ENCODE measurements at regions not wholly inside any gene's neighbourhood (a gene's known extent, or its start where the extent isn't known, plus 50 kb on each side); places are given as distances from the start of the nearest gene placed in this dataset.

DNA sequence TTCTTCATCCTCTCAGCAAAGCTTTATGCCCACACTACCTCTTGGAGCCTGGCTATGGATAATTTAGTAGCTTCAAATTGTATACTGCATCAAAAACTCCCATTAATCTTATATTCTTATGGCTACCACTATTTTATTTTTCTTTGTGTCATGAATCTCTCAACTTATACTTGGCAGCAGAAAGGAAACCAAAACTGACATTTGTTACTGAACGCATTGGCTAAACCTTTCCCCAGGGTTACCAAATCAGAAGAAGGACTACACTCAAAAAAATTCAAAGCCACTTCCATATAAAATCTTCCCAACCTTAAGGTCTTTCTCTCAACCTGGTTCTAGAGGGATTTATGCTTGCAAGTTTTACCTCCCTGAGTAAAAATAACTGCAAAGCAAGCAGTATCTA, 97.0 kb upstream of the REG3G start:
- no peak for TF ChIP-seq CTCF (conservative IDR thresholded peaks at IDR 0.05; ENCODE audit: low read length)
- no peak for TF ChIP-seq EZH2phosphoT487 (IDR thresholded peaks at IDR 0.05; ENCODE audit: borderline replicate concordance)
- Histone ChIP-seq H3K4me1 (ENCODE audit: insufficient read depth, low read length, poor library complexity, severe bottlenecking) (no peaks in the 10 kb centered on the region), H3K36me3 (ENCODE audit: insufficient read depth, low read length) (no peaks in the 10 kb centered on the region), H3F3A (ENCODE audit: low read depth) (no peaks in the 10 kb centered on the region), H3K9ac (ENCODE audit: low read depth, low read length, poor library complexity, severe bottlenecking) (no peak overlapping the region), H3K9me2 (replicated peaks; ENCODE audit: low read depth, low read length) (no peaks in the 10 kb centered on the region), H3K27me3 (ENCODE audit: insufficient read depth, low read length, poor library complexity, severe bottlenecking) (no peaks in the 10 kb centered on the region), H2AFZ (ENCODE audit: low read length) (no peak overlapping the region), H4K20me1 (ENCODE audit: insufficient read depth, low read length, poor library complexity, severe bottlenecking) (no peaks in the 10 kb centered on the region), H3K4me3 (ENCODE audit: low read length, poor library complexity, severe bottlenecking) (no peak overlapping the region), H3K79me2 (ENCODE audit: insufficient read depth, low read length) (no peaks in the 10 kb centered on the region), H3K4me2 (ENCODE audit: low read depth, low read length, poor library complexity, severe bottlenecking) (no peak overlapping the region), H3K9me3 (ENCODE audit: insufficient read depth, low read depth, low read length) (no peaks in the 10 kb centered on the region)

- no peak overlapping the region for H2AFZ ChIP-seq (ENCODE audit: low read length)
- H3K9me2 ChIP-seq (replicated peaks; ENCODE audit: low read depth, low read length), result no peaks in the 10 kb centered on the region
- H3K4me3 ChIP-seq (ENCODE audit: low read length, poor library complexity, severe bottlenecking), result no peak overlapping the region
- no peaks in the 10 kb centered on the region for H4K20me1 ChIP-seq (ENCODE audit: insufficient read depth, low read length, poor library complexity, severe bottlenecking)
- H3K36me3 ChIP-seq (ENCODE audit: insufficient read depth, low read length), result no peaks in the 10 kb centered on the region
- H3K27me3 ChIP-seq (ENCODE audit: insufficient read depth, low read length, poor library complexity, severe bottlenecking), result no peaks in the 10 kb centered on the region
- no peaks in the 10 kb centered on the region for H3K4me1 ChIP-seq (ENCODE audit: insufficient read depth, low read length, poor library complexity, severe bottlenecking)
- no peak overlapping the region for H3K4me2 ChIP-seq (ENCODE audit: low read depth, low read length, poor library complexity, severe bottlenecking)
- no peaks in the 10 kb centered on the region for H3K9me3 ChIP-seq (ENCODE audit: insufficient read depth, low read depth, low read length)
- H3K79me2 ChIP-seq (ENCODE audit: insufficient read depth, low read length), result no peaks in the 10 kb centered on the region
- TF ChIP-seq EZH2phosphoT487 (IDR thresholded peaks at IDR 0.05; ENCODE audit: borderline replicate concordance), result no peak
- TF ChIP-seq CTCF (conservative IDR thresholded peaks at IDR 0.05; ENCODE audit: low read length), result no peak
- no peaks in the 10 kb centered on the region for H3F3A ChIP-seq (ENCODE audit: low read depth)
- H3K9ac ChIP-seq (ENCODE audit: low read depth, low read length, poor library complexity, severe bottlenecking), result no peak overlapping the region
These were observed 84.5 kb upstream of the REG3G start for GRCh38 chr2:78940998-78941397.

DNA sequence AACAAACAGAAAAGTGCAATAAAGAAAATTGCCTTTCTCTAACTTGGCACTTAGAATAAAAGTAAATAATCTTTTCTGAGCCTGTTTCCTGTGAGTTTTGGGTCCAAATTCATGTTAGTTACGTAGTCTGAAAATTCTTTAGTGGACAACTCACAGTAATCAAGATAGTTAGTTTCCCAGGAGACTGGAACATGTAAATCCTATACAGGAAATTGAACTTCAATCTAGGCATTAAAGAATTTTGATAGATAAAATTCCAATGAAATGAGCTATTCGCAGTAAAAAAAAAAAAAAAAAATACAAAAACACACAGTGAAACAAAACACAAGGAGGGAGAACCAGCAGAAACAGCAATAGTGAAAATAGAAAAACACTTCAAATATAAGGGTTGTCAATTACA, 83.8 kb upstream of the REG3G start:
- TF ChIP-seq EZH2phosphoT487 (IDR thresholded peaks at IDR 0.05; ENCODE audit: borderline replicate concordance), result no peak
- TF ChIP-seq CTCF (conservative IDR thresholded peaks at IDR 0.05; ENCODE audit: low read length), result no peak
- Histone ChIP-seq H3K36me3 (ENCODE audit: insufficient read depth, low read length) (no peaks in the 10 kb centered on the region), H3K9ac (ENCODE audit: low read depth, low read length, poor library complexity, severe bottlenecking) (no peak overlapping the region)

More for the DNA sequence above, 83.8 kb upstream of the REG3G start:
- Histone ChIP-seq H3K9me2 (replicated peaks; ENCODE audit: low read depth, low read length) (no peaks in the 10 kb centered on the region), H2AFZ (ENCODE audit: low read length) (no peak overlapping the region), H3K4me2 (ENCODE audit: low read depth, low read length, poor library complexity, severe bottlenecking) (no peak overlapping the region), H3K4me3 (ENCODE audit: low read length, poor library complexity, severe bottlenecking) (no peak overlapping the region), H3K9me3 (ENCODE audit: insufficient read depth, low read depth, low read length) (no peaks in the 10 kb centered on the region), H3F3A (ENCODE audit: low read depth) (no peaks in the 10 kb centered on the region), H3K79me2 (ENCODE audit: insufficient read depth, low read length) (no peaks in the 10 kb centered on the region), H4K20me1 (ENCODE audit: insufficient read depth, low read length, poor library complexity, severe bottlenecking) (no peaks in the 10 kb centered on the region), H3K27me3 (ENCODE audit: insufficient read depth, low read length, poor library complexity, severe bottlenecking) (no peaks in the 10 kb centered on the region), H3K4me1 (ENCODE audit: insufficient read depth, low read length, poor library complexity, severe bottlenecking) (no peaks in the 10 kb centered on the region)

Measured in Loucy (cell line).